ENCODE measurements at regions not wholly inside any gene's neighbourhood (a gene's known extent, or its start where the extent isn't known, plus 50 kb on each side); places are given as distances from the start of the nearest gene placed in this dataset.

- TF ChIP-seq, protein P1, sequence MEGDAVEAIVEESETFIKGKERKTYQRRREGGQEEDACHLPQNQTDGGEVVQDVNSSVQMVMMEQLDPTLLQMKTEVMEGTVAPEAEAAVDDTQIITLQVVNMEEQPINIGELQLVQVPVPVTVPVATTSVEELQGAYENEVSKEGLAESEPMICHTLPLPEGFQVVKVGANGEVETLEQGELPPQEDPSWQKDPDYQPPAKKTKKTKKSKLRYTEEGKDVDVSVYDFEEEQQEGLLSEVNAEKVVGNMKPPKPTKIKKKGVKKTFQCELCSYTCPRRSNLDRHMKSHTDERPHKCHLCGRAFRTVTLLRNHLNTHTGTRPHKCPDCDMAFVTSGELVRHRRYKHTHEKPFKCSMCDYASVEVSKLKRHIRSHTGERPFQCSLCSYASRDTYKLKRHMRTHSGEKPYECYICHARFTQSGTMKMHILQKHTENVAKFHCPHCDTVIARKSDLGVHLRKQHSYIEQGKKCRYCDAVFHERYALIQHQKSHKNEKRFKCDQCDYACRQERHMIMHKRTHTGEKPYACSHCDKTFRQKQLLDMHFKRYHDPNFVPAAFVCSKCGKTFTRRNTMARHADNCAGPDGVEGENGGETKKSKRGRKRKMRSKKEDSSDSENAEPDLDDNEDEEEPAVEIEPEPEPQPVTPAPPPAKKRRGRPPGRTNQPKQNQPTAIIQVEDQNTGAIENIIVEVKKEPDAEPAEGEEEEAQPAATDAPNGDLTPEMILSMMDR (IDR thresholded peaks at IDR 0.05; ENCODE audit: low read depth, low read length, poor library complexity, severe bottlenecking): no peak
- no peak for TF ChIP-seq EZH2phosphoT487 (IDR thresholded peaks at IDR 0.05; ENCODE audit: borderline replicate concordance, low read length)
Measured at GRCh38 chr19:31825134-31826094, 476.2 kb upstream of the TSHZ3 start.
